ENCODE measurements at regions not wholly inside any gene's neighbourhood (a gene's known extent, or its start where the extent isn't known, plus 50 kb on each side); places are given as distances from the start of the nearest gene placed in this dataset.

- TF ChIP-seq, protein P1, sequence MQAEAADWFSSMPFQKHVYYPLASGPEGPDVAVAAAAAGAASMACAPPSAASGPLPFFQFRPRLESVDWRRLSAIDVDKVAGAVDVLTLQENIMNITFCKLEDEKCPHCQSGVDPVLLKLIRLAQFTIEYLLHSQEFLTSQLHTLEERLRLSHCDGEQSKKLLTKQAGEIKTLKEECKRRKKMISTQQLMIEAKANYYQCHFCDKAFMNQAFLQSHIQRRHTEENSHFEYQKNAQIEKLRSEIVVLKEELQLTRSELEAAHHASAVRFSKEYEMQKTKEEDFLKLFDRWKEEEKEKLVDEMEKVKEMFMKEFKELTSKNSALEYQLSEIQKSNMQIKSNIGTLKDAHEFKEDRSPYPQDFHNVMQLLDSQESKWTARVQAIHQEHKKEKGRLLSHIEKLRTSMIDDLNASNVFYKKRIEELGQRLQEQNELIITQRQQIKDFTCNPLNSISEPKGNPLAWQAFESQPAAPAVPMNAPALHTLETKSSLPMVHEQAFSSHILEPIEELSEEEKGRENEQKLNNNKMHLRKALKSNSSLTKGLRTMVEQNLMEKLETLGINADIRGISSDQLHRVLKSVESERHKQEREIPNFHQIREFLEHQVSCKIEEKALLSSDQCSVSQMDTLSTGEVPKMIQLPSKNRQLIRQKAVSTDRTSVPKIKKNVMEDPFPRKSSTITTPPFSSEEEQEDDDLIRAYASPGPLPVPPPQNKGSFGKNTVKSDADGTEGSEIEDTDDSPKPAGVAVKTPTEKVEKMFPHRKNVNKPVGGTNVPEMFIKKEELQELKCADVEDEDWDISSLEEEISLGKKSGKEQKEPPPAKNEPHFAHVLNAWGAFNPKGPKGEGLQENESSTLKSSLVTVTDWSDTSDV (CRISPR knock-in tag; IDR thresholded peaks at IDR 0.05): no peak
- TF ChIP-seq ZNF263 (CRISPR knock-in tag; IDR thresholded peaks at IDR 0.05) (peak; percentile 84), ZNF781 (CRISPR knock-in tag; IDR thresholded peaks at IDR 0.05; ENCODE audit: borderline replicate concordance, not compliant biosample characterization) (no peak), ETV5 (CRISPR knock-in tag; IDR thresholded peaks at IDR 0.05; ENCODE audit: borderline replicate concordance) (peak; percentile 69; the same call in 1 of the 2 replicates), ZNF276 (CRISPR knock-in tag; IDR thresholded peaks at IDR 0.05; ENCODE audit: low read depth) (0 out of 2 replicates have a peak, but pooled peaks have one; percentile 66), ZNF383 (CRISPR knock-in tag; IDR thresholded peaks at IDR 0.05; ENCODE audit: borderline replicate concordance) (no peak), SAP130 (CRISPR knock-in tag; IDR thresholded peaks at IDR 0.05; ENCODE audit: low read depth) (peak; percentile 84), TERF1 (CRISPR knock-in tag; IDR thresholded peaks at IDR 0.05) (no peak), ZNF296 (CRISPR knock-in tag; conservative IDR thresholded peaks at IDR 0.05) (peak; percentile 60; the same call in 1 of the 2 replicates), ZNF234 (CRISPR knock-in tag; conservative IDR thresholded peaks at IDR 0.05) (no peak), FOXM1 (CRISPR knock-in tag; IDR thresholded peaks at IDR 0.05) (no peak), SMARCC2 (IDR thresholded peaks at IDR 0.05) (no peak), FOXA1 (IDR thresholded peaks at IDR 0.05) (0 out of 2 replicates have a peak, but pooled peaks have one; percentile 5), FOXA1 (CRISPR knock-in tag; IDR thresholded peaks at IDR 0.05) (peak; percentile 91), TOE1 (CRISPR knock-in tag; IDR thresholded peaks at IDR 0.05) (no peak)
- TF ChIP-seq, protein P2, sequence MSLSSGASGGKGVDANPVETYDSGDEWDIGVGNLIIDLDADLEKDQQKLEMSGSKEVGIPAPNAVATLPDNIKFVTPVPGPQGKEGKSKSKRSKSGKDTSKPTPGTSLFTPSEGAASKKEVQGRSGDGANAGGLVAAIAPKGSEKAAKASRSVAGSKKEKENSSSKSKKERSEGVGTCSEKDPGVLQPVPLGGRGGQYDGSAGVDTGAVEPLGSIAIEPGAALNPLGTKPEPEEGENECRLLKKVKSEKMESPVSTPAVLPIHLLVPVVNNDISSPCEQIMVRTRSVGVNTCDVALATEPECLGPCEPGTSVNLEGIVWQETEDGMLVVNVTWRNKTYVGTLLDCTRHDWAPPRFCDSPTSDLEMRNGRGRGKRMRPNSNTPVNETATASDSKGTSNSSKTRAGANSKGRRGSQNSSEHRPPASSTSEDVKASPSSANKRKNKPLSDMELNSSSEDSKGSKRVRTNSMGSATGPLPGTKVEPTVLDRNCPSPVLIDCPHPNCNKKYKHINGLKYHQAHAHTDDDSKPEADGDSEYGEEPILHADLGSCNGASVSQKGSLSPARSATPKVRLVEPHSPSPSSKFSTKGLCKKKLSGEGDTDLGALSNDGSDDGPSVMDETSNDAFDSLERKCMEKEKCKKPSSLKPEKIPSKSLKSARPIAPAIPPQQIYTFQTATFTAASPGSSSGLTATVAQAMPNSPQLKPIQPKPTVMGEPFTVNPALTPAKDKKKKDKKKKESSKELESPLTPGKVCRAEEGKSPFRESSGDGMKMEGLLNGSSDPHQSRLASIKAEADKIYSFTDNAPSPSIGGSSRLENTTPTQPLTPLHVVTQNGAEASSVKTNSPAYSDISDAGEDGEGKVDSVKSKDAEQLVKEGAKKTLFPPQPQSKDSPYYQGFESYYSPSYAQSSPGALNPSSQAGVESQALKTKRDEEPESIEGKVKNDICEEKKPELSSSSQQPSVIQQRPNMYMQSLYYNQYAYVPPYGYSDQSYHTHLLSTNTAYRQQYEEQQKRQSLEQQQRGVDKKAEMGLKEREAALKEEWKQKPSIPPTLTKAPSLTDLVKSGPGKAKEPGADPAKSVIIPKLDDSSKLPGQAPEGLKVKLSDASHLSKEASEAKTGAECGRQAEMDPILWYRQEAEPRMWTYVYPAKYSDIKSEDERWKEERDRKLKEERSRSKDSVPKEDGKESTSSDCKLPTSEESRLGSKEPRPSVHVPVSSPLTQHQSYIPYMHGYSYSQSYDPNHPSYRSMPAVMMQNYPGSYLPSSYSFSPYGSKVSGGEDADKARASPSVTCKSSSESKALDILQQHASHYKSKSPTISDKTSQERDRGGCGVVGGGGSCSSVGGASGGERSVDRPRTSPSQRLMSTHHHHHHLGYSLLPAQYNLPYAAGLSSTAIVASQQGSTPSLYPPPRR (CRISPR knock-in tag; IDR thresholded peaks at IDR 0.05; ENCODE audit: borderline replicate concordance): peak; percentile 95
Measured at GRCh38 chr2:128379021-128380015, 60.6 kb upstream of the HS6ST1 start (continued).
